Kidney capillary endothelial cell (primary cell): ENCODE measurements at regions not wholly inside any gene's neighbourhood (a gene's known extent, or its start where the extent isn't known, plus 50 kb on each side); places are given as distances from the start of the nearest gene placed in this dataset.
"Not testable (repeated sequence)": the region's sequence is repeated elsewhere in the genome, so short reads cannot be mapped to it uniquely, and the experiment has no call there.

Source experiments
- DNase-seq: peaks from one replicate; pipeline ENCODE4 v3.0.0-alpha.2; 2018; ENCODE audit warnings: low spot score

GRCh38 chr2:13607139-13607538, 890.4 kb downstream of the TRIB2 start:
- DNase-seq, result no peak

- DNase-seq, result no peak
Observed at GRCh38 chr2:13611939-13612338, 895.2 kb downstream of the TRIB2 start.

DNA sequence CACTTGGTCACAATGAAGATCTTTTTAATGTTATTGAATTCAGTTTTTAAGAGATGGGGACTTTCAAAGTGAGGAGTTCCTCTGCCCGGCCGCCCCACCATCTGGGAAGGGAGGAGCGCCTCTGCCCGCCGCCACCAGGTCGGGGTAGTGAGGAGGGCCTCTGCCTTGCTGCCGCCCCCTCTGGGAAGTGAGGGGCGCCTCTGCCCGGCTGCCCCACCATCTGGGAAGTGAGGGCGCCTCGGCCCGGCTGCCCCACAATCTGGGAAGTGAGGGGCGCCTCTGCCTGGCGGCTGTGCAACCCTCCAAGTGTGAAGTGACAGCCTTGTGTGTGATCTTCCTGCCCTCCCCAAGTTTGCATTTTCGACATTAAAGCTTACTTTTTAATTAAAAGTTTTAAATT, 899.3 kb downstream of the TRIB2 start:
- DNase-seq, result no peak

- no peak for DNase-seq
Observed at GRCh38 chr2:13616616-13617015, 899.9 kb downstream of the TRIB2 start.

GRCh38 chr2:13628122-13628521, 911.4 kb downstream of the TRIB2 start:
- DNase-seq, result no peak

DNA sequence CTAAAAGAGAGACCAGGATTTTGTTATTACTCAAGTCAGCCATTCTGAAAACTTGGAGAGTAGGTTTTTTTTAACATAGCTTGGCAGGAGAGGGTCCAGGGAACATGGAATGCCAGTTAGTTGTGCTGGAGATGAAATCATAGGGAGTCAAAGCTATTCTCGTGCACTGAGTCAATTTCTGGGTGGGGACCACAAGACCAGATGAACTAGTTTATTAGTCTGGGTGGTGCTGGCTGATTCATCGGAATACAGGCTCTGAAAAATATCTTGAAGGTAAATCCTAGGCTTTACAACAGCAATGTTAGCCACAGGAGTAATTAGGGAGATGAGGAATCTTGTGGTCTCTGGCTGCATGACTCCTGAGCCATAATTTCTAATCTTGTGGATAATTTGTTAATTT, 921.4 kb downstream of the TRIB2 start:
- DNase-seq, result no peak

DNA sequence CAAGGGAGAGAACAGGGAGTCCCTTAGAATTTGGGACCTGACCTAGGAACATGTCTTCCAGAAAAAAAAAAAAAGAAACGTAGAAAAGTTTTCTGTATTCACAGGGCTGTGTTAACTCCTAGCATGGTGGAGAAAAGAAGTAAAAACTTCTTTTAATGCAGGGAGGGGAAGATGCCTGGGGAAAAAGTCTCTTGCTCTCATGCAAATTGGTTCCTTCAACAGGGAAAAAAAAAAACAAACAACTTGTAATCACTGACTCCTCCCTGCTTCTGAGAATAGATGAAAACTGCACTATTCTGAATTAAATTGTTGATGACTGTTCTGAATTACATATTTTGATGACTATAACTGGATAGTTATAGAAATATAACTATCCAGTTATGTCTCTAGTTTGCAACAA, 933.2 kb downstream of the TRIB2 start:
- no peak for DNase-seq

DNA sequence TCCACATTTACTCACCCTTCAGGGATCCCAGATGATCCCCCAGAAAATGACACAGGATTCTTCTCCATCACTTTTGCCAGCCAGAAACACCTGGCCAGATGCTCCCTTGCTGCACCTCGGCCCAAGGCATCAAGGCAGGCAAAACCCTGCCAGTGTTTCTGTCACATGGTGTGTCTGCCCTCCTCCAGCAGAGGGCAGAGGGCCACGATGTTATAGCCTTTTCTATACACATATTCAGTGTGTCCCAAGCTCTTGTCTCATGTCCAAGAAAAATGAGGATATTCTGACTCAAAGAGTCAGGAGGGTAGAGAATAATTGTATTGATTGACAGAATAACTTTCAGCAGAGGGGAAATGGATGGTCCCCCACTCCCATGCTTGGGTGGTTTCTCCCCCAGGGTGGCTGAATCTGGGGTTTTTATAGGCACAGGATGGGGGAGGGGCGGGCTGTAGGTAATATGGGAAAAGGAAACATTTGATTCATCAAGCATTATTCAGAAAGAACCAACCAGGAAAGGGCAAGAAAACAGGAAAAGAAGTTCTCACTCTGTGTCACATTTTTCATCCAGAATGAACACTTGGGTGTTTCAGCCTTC, 933.9 kb downstream of the TRIB2 start:
- DNase-seq, result no peak

- no peak for DNase-seq
Observed at GRCh38 chr2:13651684-13652131, 935.0 kb downstream of the TRIB2 start.

DNA sequence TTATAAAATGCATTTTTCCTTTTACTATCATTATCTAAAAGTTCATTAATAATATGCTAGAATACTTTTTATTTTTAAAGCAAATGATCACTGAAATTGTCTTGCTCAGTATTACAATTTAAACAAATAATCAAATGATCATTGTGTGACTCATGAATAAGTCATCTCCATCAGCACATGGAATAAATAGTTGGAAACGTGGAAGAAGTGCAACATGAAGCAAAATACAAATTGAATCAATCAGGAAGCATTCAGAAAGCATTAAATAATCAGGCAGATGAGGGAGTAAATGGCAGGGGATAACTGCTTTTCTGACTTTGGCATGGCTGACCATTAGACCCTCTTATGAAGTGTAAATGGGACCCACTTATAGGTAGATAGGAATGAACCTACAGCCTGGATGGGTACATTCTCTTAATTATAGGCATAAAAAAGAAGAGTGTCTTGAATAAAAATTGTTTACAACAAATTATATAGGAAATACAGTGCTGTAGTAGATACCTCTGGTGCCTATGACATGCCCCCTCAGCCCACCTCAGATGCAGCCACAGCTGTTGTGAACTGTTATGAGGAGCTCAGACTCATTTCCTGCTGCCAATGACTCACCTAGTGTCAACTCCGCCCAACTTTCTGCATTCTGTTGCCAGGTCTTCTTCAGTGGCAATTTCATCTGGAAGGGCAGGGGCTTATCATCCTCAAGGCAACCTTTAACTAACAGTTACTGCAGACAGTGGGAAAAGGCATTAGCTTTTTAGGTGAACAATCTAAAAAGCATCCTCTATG, 936.0 kb downstream of the TRIB2 start:
- DNase-seq, result peak; percentile 91

GRCh38 chr2:13654416-13654815, 937.7 kb downstream of the TRIB2 start:
- no peak for DNase-seq

DNA sequence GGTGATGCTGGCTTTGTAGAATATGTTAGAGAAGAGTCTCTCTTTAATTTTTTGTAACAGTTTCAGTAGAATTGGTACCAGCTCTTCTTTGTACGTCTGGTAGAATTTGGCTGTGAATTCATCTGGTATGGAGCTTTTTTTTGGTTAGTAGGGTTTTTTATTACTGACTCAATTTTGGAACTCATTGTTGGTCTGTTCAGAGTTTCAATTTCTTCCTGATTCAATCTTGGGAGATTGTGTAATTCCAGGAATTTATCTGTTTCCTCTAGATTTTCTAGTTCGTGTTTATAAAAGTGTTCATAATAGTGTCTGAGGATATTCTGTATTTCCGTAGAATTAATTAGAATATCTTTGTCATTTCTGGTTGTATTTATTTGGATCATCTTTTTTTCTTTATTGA, 943.5 kb downstream of the TRIB2 start:
- no peak for DNase-seq

GRCh38 chr2:13662055-13662454, 945.3 kb downstream of the TRIB2 start:
- DNase-seq, result no peak

- DNase-seq, result no peak
Observed at GRCh38 chr2:13666582-13667414, 950.1 kb downstream of the TRIB2 start.

DNA sequence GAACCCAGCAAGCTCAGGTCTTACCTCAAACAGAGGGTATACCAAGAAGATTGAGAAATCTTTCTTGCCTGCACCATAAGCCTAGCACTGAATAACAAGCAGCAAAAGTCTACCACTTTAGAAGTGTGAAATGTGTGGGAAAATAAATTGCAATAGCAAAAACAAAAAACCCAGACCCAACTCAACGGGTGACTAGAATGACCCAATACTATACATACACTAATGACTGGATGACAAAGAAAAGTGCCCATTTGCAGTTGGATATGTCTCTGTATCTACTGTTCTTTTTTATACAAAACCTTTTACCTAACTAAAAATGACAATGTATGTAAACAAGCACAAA, 950.6 kb downstream of the TRIB2 start:
- DNase-seq, result no peak

- no peak for DNase-seq
Observed at GRCh38 chr2:13669607-13670006, 952.9 kb downstream of the TRIB2 start.

DNA sequence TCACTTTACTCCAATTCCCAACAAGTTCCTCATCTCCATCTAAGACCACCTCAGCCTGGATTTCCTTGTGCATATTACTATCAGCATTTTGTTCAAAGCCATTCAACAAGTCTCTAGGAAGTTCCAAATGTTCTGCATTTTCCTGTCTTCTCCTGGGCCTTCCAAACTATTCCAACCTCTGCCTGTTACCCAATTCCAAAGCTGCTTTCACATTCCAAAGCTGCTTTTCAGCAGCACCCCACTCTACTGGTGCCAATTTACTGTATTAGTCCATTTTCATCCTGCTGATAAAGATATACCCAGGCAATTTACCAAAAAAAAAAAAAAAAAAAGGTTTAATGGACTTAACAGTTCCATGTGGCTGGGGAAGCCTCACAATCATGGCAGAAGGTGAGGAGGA, 957.1 kb downstream of the TRIB2 start:
- not testable (repeated sequence) for DNase-seq

DNA sequence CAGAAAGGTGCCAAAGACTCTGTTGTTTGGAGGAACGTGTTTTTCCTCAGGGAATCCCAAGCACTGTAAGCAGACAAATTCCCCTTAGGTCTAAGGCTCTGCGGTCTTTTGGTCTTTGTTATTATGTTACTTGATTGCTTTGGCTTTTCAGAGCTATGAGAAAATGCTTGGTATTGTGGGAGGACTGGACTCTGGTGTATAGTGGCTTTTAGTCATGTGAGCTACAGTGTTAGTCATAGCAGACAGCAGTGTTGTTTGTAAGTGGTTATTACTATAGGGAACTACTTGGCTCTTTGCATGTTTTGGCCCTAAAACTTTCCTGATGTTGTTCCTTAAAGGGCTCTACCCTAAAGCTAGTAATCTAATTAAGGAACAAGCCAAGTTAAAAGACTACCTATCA, 956.2 kb upstream of the LRATD1 start:
- no peak for DNase-seq

- DNase-seq, result no peak
Observed at GRCh38 chr2:13681936-13682335, 950.6 kb upstream of the LRATD1 start.

DNA sequence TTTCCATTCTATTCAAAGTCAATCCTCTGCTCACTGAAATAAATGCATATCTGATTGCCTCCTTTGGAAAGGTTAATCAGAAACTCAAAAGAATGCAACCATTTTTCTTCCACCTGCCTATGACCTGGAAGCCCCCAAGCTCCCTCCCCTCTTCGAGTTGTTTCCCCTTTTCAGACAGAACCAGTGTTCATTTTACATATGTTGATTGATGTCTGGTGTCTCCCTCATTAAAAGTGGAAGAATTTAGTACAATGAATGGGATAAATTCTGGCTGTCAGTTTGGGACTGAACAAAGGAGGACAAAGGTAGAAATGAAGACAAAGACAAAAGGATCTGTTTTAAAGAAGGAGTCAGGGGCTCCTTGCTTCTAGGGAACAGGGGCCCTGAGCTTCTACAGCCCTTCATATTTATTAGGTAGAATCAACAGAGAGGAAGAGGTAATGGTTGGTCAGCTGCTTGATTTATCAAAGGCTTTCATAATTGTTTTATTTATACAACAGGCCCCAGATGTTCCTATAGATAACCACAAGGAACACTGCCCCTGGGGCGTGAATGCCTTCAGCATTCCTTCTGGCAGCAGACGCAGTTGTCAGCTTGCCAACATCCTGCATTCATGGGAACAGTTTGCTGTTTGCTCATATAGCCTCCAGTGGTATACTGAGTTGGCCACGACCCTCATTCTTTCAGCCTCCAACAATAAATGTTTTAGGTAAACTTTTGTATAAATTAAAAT, 949.8 kb upstream of the LRATD1 start:
- no peak for DNase-seq

DNA sequence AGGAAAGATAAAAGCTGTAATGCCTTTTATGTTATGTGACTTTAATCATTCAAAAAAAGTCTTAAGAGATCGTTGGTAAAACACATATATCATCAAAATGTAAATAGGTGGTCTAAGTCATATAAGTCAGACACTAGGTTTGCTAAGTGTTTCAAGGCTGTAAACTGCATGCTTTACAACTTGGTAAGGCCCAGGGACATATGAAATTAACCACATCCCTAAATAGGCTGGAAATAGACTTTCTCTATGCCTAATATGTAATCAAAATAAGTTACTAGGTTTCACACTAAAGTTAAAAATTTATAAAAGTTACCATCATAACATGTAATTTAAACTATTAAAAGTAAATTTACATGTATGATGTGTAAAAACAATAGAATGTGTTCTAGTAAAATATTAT, 946.3 kb upstream of the LRATD1 start:
- DNase-seq, result no peak

DNA sequence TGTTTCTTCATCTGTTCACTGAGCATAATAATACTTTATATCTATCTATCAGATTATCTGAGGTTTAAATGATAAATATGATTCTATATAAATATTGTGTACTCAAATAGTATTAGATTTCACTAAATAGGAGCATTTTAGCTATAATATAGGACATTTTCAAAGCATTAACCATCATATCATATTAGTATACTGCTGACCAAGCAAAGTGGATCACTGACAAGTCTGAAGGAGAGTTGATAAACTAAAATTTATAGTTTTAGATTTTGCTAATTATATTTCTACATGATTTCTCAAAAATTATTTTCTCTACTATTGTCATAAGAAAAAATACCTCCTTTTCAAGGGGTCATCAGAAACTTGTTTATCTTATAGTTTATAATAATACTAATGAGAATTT, 937.8 kb upstream of the LRATD1 start:
- no peak for DNase-seq
